HG02943 (cell line): ENCODE measurements at regions not wholly inside any gene's neighbourhood (a gene's known extent, or its start where the extent isn't known, plus 50 kb on each side); places are given as distances from the start of the nearest gene placed in this dataset.
"Not testable (repeated sequence)": the region's sequence is repeated elsewhere in the genome, so short reads cannot be mapped to it uniquely, and the experiment has no call there.

ENCODE experiments used
- ATAC-seq: cut with Tn5 transposase; IDR thresholded peaks from one replicate; pipeline ENCODE4 v1.9.1; 2021; ENCODE audit warnings: mild to moderate bottlenecking, low read depth, moderate library complexity; ENCODE audit not compliant: unreplicated experiment

GRCh38 chr12:58405363-58405762, 464.0 kb downstream of the ATP23 start:
- no peak for ATAC-seq

GRCh38 chr12:58408516-58408915, 467.1 kb downstream of the ATP23 start:
- ATAC-seq, result no peak

DNA sequence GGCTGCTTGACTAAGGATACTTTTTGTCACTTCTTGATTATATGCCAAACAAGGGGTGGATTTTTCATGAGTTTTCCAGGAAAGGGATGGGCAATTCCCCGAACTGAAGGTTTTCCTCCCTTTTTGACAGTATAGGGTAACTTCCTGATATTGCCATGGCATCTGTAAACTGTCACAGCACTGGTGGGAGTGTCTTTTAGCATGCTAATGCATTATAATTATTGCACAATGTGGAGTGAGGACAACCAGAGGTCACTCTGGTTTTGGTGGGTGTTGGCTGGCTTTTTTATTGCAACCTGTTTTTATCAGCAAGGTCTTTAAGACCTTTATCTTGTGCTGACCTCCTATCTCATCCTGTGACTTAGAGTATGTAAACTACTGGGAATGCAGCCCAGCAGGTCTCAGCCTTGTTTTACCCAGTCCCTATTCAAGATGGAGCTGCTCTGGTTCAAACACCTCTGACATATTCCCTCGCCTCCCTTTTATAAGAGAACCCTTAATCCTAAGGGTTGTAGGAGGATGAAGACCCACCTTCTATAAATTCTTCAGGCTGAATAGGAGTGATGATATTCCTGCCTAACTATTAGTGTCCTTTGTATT, 471.2 kb downstream of the ATP23 start:
- ATAC-seq, result no peak

GRCh38 chr12:58413794-58414193, 472.4 kb downstream of the ATP23 start:
- ATAC-seq, result no peak

DNA sequence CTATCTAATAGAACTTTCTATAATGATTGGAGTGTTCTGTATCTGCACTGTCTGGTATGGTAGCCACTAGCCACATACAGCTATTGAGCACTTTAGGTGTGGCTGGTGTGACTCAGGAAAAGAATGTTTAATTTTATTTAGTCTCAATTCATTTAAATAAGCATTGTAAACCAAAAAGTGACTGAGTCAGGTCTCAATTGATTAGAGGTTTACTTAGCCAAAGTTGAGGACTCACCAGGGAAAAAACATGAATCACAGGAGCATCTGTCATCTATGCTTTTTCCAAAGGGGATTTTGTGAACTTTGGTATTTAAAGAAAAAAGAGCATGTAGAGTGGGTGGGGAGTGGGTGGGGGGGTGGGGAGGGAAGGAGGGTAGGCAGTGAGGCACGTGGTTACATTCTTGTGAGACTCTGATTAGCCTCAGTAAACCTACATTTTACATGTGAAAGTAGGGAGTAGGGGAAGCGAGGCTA, 473.1 kb downstream of the ATP23 start:
- no peak for ATAC-seq

DNA sequence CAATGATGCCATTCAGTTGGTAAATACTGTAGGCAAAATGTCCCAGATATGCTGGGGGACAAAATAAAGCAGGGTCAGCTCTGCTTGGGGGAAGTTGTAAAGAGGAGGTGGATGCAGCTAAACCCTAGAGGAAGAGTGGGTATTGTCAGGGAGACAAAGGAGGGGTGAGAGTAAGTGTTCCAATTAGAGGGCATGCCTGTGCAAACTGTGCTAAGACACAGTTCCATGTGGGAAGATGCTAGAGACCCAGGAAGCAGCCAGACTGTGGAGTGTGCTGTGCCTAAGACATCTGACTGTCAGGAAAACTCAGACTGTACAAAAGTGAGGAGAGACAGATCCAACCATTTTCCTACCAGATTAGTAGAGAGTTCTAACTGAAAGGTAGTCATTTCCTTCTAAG, 474.3 kb downstream of the ATP23 start:
- no peak for ATAC-seq

DNA sequence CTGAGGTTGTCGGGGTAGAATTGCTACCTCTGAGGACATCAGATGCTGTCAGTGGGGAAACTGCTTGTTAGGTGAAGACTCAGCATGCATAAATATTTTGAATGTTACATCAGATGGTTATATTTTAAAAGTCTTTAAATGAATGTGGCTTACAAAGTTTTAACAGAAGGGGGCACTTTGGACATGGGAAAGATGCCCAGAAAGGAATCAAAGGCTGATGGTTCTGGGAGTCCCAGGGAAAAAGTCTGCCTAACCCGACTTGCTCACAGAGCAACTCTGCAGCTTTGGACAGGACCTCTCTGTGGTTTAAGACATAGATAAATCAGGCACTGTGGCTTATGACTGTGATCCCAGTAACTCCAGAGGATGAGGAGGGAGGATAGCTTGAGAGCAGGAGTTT, 474.9 kb downstream of the ATP23 start:
- no peak for ATAC-seq

- ATAC-seq, result no peak
These were observed 477.9 kb downstream of the ATP23 start for GRCh38 chr12:58419196-58419760.

GRCh38 chr12:58419905-58420304, 478.5 kb downstream of the ATP23 start:
- no peak for ATAC-seq

DNA sequence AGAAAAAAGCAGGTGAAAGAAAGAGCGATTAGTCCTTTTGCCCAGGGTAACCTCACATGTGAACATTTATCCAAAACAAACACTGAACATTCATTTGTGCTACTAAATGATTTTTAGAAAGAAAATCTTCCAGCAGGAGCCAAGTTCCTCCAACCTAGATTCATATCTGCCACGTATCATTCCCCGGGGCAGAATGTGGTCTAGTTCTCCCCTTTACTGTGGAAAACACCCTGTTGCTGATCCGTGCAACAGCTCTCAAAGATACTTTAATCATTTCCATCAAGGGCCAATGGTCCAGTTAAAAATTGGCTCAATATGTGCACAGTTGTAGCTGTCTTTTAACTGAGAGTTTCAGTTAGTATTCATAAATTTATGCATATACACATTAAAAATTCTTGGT, 479.1 kb downstream of the ATP23 start:
- no peak for ATAC-seq

DNA sequence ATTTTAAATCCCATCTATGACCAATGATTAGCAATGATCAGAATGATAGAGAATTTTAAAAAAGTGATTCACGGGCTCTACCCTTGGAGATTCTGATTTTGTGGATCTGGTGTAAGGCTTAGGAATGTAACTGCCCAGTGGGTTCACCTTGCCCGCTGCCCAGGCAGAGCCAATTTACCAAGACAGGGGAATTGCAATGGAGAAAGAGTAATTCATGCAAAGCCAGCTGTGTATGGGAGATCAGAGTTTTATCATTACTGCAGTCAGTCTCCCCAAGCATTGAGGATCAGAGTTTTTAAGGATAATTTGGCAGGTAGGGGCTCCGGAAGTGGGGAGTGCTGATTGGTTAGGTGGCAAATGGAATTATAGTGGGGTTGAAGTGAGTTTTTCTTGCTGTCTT, 480.6 kb downstream of the ATP23 start:
- ATAC-seq, result no peak

DNA sequence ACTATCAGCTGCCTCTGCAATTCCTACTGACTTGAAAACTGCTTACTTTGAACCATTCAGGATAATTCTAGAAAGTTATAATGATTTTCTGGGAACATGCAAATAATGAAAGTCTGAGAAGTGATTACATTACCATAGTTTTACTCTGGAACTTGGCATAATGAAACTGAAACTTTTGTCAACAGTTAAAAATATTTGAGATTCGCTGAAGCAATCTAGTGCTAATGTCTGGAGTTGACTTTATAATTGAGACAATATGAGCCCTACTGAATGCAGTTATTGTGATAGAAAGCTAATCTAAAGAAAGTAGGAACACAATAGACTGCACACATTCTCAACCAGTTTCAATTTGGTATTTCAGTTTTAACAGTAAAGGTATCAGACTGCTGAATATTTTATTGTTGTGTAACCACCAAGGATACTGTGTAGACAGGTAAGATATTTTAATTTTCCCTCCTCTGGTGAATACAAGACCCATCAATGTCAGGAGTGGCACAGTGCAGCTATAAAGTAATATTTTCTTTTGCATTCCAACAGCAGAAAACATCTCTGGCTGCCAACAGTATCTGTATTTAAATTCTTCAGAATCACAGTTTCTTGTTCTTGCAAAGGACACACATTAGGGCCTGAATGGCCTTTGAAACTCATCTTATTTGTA, 483.5 kb downstream of the ATP23 start:
- peak; percentile 38 for ATAC-seq

DNA sequence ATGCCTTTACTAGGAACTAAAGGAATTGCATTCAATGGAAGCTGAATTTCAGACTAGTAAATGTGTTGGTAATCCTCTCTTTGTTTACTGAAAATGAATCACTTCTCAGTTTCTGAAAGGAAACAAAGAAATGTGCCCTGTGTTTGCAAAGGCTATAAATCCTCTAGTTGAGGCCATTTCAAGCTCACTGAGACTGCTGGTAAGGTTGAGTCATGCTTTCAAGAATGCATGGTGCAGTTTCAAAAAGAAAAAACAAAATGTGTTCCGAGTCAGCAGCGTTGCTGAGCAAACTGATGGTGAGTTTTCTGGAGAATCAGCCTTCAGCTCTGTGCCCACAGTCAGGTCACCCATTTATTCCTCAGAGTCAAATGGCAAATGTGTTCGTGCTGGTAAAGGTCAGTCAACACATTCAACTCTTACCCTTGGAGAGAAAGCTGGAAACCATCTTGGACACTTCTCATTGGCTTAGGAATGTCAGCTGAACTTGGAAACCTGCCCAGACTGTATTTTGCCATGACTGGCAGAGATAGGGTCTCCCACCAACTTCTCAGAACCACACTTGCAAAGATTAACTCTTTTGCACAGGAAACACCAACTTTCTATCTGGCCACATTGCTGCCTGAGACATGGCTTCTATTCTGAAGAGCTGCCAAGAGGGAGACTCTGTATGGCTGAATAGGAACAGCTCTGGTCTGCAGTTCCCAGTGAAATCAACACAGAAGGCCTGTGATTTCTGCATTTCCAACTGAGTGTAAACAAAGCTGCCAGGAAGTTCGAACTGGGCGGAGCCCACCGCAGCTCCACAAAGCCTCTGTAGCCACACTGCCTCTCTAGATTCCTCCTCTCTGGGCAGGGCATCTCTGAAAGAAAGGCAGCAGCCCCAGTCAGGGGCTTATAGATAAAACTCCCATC, 484.4 kb downstream of the ATP23 start:
- ATAC-seq, result peak; percentile 91

DNA sequence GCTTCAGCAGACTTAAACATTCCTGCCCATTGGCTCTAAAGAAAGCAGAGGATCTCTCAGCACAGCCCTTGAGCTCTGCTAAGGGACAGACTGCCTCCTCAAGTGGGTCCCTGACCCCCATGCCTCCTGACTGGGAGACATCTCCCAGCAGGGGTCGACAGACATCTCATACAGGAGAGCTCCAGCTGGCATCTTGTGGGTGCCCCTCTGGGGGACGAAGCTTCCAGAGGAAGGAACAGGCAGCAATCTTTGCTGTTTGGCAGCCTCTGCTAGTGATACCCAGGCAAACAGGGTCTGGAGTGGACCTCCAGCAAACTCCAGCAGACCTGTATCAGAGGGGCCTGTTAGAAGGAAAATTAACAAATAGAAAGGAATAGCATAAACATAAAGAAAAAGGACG, 485.1 kb downstream of the ATP23 start:
- not testable (repeated sequence) for ATAC-seq

DNA sequence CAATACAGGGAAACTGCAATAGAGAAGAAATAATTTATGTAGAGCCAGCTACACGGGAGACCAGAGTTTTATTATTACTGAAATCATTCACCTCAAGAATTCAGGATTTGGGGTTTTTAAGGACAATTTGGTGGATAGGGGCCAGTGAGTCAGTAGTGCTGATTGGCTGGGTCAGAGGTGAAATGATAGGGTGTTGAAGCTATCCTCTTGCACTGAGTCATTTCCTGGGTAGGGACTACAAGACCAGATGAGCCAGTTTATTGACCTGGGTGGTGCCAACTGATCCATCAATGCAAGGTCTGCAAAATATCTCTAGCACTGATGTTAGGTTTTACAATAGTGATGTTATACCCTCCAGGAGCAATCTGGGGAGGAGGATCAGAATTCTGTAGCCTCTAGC, 486.3 kb downstream of the LRIG3 start:
- no peak for ATAC-seq

DNA sequence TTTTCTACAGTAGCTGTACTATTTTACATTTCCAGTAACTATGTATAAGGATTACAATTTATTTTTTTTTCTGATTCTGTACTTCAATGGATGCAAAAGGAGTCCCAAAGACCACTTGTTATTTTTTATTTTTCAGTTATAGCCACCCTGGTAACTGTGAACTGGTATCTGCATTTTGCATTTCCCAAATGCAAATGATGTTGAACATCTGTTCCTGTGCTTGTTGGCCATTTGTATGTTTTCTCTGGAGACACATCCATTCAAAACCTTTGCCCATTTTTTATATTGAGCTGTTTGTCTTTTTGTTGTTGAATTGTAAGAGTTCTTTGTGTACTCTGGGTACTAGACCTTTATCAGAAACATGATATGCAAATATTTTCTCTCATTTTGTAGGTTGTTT, 485.6 kb downstream of the LRIG3 start:
- ATAC-seq, result no peak

DNA sequence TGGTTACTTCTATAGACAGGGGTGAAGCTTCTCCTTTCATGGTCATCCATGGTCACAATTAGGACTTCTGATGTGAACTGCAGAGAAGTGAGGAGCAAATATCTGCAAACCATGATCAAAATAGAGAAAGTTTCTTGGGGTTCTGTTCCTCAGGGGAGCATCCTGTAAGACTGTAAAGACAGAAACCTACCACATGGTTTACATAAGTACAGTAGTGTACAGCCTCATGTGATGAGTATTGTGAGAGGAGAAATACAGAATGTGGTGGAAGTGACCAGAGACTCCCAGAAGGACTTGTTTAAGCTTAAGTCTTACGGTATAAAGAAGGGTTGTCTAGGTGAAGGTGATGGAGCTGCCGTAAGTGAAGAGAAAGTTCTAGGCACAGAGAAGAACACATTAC, 484.7 kb downstream of the LRIG3 start:
- ATAC-seq, result no peak

GRCh38 chr12:58441483-58441882, 478.8 kb downstream of the LRIG3 start:
- no peak for ATAC-seq

GRCh38 chr12:58443273-58443980, 476.9 kb downstream of the LRIG3 start:
- ATAC-seq, result peak; percentile 89

GRCh38 chr12:58443981-58444371, 476.3 kb downstream of the LRIG3 start:
- no peak for ATAC-seq
